Hematopoietic multipotent progenitor cell treated with erythropoietin and hydrocortisone succinate and interleukin-3 and kit ligand, for 4 days (in vitro differentiated cells): ENCODE measurements at regions not wholly inside any gene's neighbourhood (a gene's known extent, or its start where the extent isn't known, plus 50 kb on each side); places are given as distances from the start of the nearest gene placed in this dataset.

Experiments used
- DNase-seq: peaks from one replicate; pipeline ENCODE4 v3.0.0-alpha.2; 2015

GRCh38 chr10:127610816-127611215 is 61.7 kb downstream of the NPS start:
- no peak for DNase-seq

- DNase-seq: no peak
Measured at GRCh38 chr10:127614484-127615017, 65.4 kb downstream of the NPS start.

- DNase-seq: no peak
Measured at GRCh38 chr10:127618797-127619196, 69.7 kb downstream of the NPS start.

- DNase-seq: no peak
Measured at GRCh38 chr10:127619546-127620325, 70.6 kb downstream of the NPS start.

- no peak for DNase-seq
Measured at GRCh38 chr10:127635882-127636281, 86.8 kb downstream of the NPS start.

DNA sequence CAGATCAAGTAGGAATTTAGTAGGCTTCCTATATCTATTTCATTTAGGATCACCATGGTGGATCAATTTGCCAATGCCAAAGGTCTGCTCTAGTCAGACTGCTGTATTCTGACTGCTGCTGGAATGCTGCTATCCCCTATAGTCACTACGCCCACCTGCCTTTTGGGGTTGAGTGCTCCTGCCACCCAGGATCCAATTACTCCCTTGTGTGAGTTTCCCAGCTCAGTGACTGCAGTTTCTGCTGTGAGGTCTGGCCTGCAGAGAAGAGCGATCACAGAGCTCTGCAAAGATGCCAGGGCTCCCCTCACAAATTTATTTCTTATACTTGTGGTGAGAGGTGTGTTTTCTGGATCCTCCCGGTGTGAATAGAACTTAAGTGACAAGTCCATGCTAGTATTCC is 88.1 kb upstream of the FOXI2 start:
- no peak for DNase-seq

- DNase-seq: peak; percentile 13
Measured at GRCh38 chr10:127649642-127650041, 87.3 kb upstream of the FOXI2 start.

DNA sequence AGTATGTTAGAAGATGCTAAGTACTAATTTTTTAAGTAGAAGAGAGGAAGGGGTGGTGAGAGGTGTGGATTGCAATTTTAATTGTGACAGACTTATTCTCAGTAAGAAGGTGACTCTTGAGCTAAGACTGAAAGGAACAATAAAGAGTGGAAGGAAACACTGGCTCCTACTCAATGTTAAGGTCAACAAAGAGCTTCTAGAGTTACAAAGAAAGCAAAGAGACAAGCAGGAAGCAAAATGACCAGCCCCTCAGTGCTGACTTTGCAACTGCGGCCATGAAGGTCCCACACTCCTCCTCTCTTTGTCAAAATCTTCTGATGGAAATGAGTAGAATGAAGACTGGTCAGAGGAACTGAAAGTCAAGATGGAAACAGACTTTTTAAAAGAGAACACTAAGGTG is 79.9 kb upstream of the FOXI2 start:
- no peak for DNase-seq

DNA sequence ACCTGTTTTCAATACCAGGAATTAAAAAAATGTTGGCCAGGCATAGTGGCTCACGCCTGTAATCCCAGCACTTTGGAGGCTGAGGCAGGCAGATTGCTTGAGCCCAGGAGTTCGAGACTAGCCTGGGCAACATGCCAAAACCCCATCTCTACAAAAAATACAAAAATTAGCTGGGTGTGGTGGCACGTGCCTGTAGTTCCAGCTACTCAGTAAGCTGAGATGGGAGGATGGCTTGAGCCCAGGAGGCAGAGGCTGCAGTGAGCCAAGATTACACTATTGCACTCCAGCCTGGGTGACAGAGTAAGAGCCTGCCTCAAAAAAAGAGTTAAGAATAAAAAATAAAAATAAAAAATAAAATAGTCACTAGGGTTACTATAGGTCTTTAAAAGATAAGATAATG is 60.6 kb upstream of the FOXI2 start:
- DNase-seq: peak; percentile 18

DNA sequence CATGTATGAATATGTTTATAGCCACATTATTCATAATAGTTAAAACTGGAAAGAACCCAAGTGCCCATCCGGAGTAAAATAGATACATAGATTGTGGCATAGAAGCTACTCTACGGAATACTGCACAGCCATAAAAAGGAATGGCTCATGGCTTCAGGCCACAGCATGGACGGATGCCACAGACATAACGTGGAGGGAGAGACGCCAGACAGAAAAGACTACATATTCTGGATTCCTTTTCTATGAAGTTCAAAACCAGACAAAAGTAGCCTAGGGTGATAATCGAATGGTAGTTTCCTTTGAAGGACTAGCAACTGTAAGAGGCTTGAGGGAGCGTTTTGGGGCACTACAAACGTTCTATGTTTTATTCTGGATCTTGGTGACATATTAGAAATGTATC is 58.9 kb upstream of the FOXI2 start:
- no peak for DNase-seq

GRCh38 chr10:127679642-127680255 is 57.2 kb upstream of the FOXI2 start:
- peak; percentile 5 for DNase-seq
